ENCODE measurements at regions not wholly inside any gene's neighbourhood (a gene's known extent, or its start where the extent isn't known, plus 50 kb on each side); places are given as distances from the start of the nearest gene placed in this dataset.

GRCh38 chr9:13896047-13896446 lies 417.9 kb downstream of the NFIB start:
- DNase-seq: no peak

- no peak for DNase-seq
These were observed 428.7 kb downstream of the NFIB start for GRCh38 chr9:13885258-13885657.

GRCh38 chr9:13879981-13880380 lies 434.0 kb downstream of the NFIB start:
- no peak for DNase-seq

GRCh38 chr9:13879011-13879410 lies 434.9 kb downstream of the NFIB start:
- DNase-seq: no peak

GRCh38 chr9:13878241-13878711 lies 435.7 kb downstream of the NFIB start:
- no peak for DNase-seq

- DNase-seq: no peak
These were observed 437.2 kb downstream of the NFIB start for GRCh38 chr9:13876741-13877140.

GRCh38 chr9:13873203-13873602 lies 440.7 kb downstream of the NFIB start:
- no peak for DNase-seq

- DNase-seq: no peak
These were observed 445.6 kb downstream of the NFIB start for GRCh38 chr9:13868336-13868735.

GRCh38 chr9:13865869-13866268 lies 448.1 kb downstream of the NFIB start:
- DNase-seq: no peak

- DNase-seq: no peak
These were observed 450.8 kb downstream of the NFIB start for GRCh38 chr9:13863112-13863511.

GRCh38 chr9:13862654-13863053 lies 451.3 kb downstream of the NFIB start:
- no peak for DNase-seq

GRCh38 chr9:13860946-13861640 lies 452.8 kb downstream of the NFIB start:
- DNase-seq: no peak

- no peak for DNase-seq
These were observed 453.9 kb downstream of the NFIB start for GRCh38 chr9:13860019-13860418.

GRCh38 chr9:13857521-13857920 lies 456.4 kb downstream of the NFIB start:
- no peak for DNase-seq

GRCh38 chr9:13847270-13847669 lies 466.7 kb downstream of the NFIB start:
- no peak for DNase-seq

- DNase-seq: peak; percentile 3
These were observed 468.5 kb downstream of the NFIB start for GRCh38 chr9:13845460-13845859.

- DNase-seq: no peak
These were observed 472.0 kb downstream of the NFIB start for GRCh38 chr9:13841746-13842462.

GRCh38 chr9:13832446-13832845 lies 481.5 kb downstream of the NFIB start:
- DNase-seq: no peak

GRCh38 chr9:13823026-13823425 lies 490.9 kb downstream of the NFIB start:
- no peak for DNase-seq

GRCh38 chr9:13817754-13818278 lies 496.1 kb downstream of the NFIB start:
- DNase-seq: no peak

- DNase-seq: no peak
These were observed 497.1 kb downstream of the NFIB start for GRCh38 chr9:13816837-13817236.

- DNase-seq: no peak
These were observed 499.1 kb downstream of the NFIB start for GRCh38 chr9:13814647-13815400.

- DNase-seq: no peak
These were observed 502.1 kb downstream of the NFIB start for GRCh38 chr9:13811876-13812275.

- no peak for DNase-seq
These were observed 503.4 kb downstream of the NFIB start for GRCh38 chr9:13810510-13810909.
